HCT116 (cell line): ENCODE measurements at regions not wholly inside any gene's neighbourhood (a gene's known extent, or its start where the extent isn't known, plus 50 kb on each side); places are given as distances from the start of the nearest gene placed in this dataset.

Experiments used
- EZH2 ChIP-seq: fragments of 200-600 bp; sonication (generic); IDR thresholded peaks from 2 replicates; pipeline ENCODE4 v1.6.1; 2017; ENCODE audit warnings: antibody characterized with exemption, mixed run types
- POLR2A ChIP-seq: IDR thresholded peaks from 2 replicates; pipeline ENCODE4 v1.7.0; 2011; ENCODE audit warnings: borderline replicate concordance; ENCODE audit not compliant: insufficient read depth, insufficient read length; ENCODE audit errors: extremely low read depth
- RAD21 ChIP-seq: IDR thresholded peaks from 2 replicates; pipeline ENCODE4 v1.6.1; 2012; ENCODE audit warnings: low read depth, mild to moderate bottlenecking
- YY1 ChIP-seq: IDR thresholded peaks from 2 replicates; pipeline ENCODE4 v1.6.1; 2011; ENCODE audit warnings: low read length, low read depth, moderate library complexity, mild to moderate bottlenecking; ENCODE audit not compliant: insufficient replicate concordance; ENCODE audit errors: extremely low read depth
- TF ChIP-seq, protein P1 (sequence below), 3 experiments: fragments of 200-600 bp in 1 of 3; sonication (generic) in 1 of 3; IDR thresholded peaks in 2 of 3; conservative IDR thresholded peaks in 1 of 3; 2 replicates each; pipeline ENCODE4 v1.5.1; 2012 to 2017; ENCODE audit warnings: low read depth in 2 of 3, low read length in 2 of 3, antibody characterized with exemption in 1 of 3, borderline replicate concordance in 1 of 3, control low read depth in 1 of 3, mild to moderate bottlenecking in 1 of 3, mixed read lengths in 1 of 3, mixed run types in 1 of 3, moderate library complexity in 1 of 3; ENCODE audit not compliant: insufficient read depth in 1 of 3
- TF ChIP-seq, protein P2 (sequence below): IDR thresholded peaks from 2 replicates; pipeline ENCODE4 v1.6.1; 2012

GRCh38 chr5:77839691-77840090 lies 63.6 kb upstream of the TBCA start:
- TF ChIP-seq, protein P1, sequence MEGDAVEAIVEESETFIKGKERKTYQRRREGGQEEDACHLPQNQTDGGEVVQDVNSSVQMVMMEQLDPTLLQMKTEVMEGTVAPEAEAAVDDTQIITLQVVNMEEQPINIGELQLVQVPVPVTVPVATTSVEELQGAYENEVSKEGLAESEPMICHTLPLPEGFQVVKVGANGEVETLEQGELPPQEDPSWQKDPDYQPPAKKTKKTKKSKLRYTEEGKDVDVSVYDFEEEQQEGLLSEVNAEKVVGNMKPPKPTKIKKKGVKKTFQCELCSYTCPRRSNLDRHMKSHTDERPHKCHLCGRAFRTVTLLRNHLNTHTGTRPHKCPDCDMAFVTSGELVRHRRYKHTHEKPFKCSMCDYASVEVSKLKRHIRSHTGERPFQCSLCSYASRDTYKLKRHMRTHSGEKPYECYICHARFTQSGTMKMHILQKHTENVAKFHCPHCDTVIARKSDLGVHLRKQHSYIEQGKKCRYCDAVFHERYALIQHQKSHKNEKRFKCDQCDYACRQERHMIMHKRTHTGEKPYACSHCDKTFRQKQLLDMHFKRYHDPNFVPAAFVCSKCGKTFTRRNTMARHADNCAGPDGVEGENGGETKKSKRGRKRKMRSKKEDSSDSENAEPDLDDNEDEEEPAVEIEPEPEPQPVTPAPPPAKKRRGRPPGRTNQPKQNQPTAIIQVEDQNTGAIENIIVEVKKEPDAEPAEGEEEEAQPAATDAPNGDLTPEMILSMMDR (IDR thresholded peaks at IDR 0.05 in 2 of 3, conservative IDR thresholded peaks at IDR 0.05 in 1 of 3; ENCODE audit: borderline replicate concordance in 1 of 3, insufficient read depth in 1 of 3, low read depth in 2 of 3, low read length in 2 of 3) = no peak
- TF ChIP-seq POLR2A = no peak
- TF ChIP-seq, protein P2, sequence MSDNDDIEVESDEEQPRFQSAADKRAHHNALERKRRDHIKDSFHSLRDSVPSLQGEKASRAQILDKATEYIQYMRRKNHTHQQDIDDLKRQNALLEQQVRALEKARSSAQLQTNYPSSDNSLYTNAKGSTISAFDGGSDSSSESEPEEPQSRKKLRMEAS = no peak
- no peak for TF ChIP-seq EZH2
- TF ChIP-seq YY1 = no peak
- TF ChIP-seq RAD21 = no peak
